ENCODE measurements at regions not wholly inside any gene's neighbourhood (a gene's known extent, or its start where the extent isn't known, plus 50 kb on each side); places are given as distances from the start of the nearest gene placed in this dataset.

DNA sequence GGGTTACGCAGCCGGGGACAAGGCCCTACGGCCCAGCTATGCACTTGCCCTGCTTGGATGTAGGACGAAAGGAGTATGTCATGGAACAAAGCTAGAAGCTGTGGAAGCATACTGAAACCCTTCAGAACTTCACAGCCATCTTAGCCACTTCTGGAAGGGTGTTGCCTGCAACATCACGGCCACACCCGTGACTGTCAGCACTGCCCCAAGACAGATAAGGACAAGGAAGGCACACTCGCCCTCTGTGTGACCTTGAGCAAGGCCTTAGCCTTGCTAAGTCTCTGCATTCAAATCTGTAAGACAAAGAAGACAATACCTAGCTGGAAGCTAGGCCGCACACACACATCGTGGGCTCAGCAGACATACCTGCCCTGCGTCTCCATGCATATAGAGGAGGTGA lies 352.5 kb upstream of the MGMT start:
- Histone ChIP-seq H3K4me1 (ENCODE audit: control insufficient read depth in 4 of 4, insufficient read depth in 4 of 4, low read length in 3 of 4) (no peaks in the 10 kb centered on the region), H3K9me3 (ENCODE audit: control insufficient read depth in 4 of 4, low read length in 3 of 4) (no peaks in the 10 kb centered on the region), H3K9ac (ENCODE audit: low read depth in 1 of 2, low read length in 2 of 2) (no peak overlapping the region), H3K36me3 (ENCODE audit: control insufficient read depth in 4 of 4, insufficient read depth in 3 of 4, low read depth in 1 of 4, low read length in 3 of 4) (no peaks in the 10 kb centered on the region), H3K27me3 (ENCODE audit: control insufficient read depth in 4 of 4, insufficient read depth in 4 of 4, low read length in 3 of 4) (no peaks in the 10 kb centered on the region), H3K4me3 (ENCODE audit: low read depth in 1 of 3, low read length in 3 of 3) (no peak overlapping the region), H3K27ac (ENCODE audit: low read depth in 1 of 2, low read length in 2 of 2) (no peak overlapping the region)
- no peak for TF ChIP-seq RAD21 (IDR thresholded peaks at IDR 0.05)
- no peak for TF ChIP-seq FOXA1 (IDR thresholded peaks at IDR 0.05)
- no peak for TF ChIP-seq NR2F2 (IDR thresholded peaks at IDR 0.05)
- 80% methylated on average over 10 of the region's 10 CpGs for WGBS
- peak; percentile 44 for DNase-seq (ENCODE audit: low spot score)

DNA sequence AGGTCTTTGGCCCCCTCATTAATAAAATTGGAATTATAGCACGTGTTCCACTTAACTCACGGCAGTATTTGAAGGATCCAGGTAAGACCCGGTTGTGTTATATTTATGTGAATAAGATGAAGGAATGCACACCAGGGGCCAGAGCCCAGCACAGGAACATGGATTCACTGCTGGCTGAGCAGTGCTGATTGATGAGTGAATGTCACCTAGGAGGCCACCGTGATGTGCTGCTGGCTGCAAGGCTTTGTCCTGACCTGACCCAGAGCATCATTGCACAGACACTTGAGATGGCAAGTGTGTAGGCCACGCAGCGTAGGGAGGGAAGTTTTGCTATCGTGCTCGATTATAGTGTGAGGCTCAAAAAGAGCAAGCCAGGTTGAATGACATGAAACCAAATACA lies 350.7 kb upstream of the MGMT start:
- Histone ChIP-seq H3K4me3 (ENCODE audit: low read depth in 1 of 3, low read length in 3 of 3) (no peak overlapping the region), H3K27me3 (ENCODE audit: control insufficient read depth in 4 of 4, insufficient read depth in 4 of 4, low read length in 3 of 4) (no peaks in the 10 kb centered on the region), H3K36me3 (ENCODE audit: control insufficient read depth in 4 of 4, insufficient read depth in 3 of 4, low read depth in 1 of 4, low read length in 3 of 4) (no peaks in the 10 kb centered on the region), H3K9ac (ENCODE audit: low read depth in 1 of 2, low read length in 2 of 2) (no peak overlapping the region), H3K27ac (ENCODE audit: low read depth in 1 of 2, low read length in 2 of 2) (no peak overlapping the region), H3K4me1 (ENCODE audit: control insufficient read depth in 4 of 4, insufficient read depth in 4 of 4, low read length in 3 of 4) (no peaks in the 10 kb centered on the region), H3K9me3 (ENCODE audit: control insufficient read depth in 4 of 4, low read length in 3 of 4) (no peaks in the 10 kb centered on the region)
- TF ChIP-seq FOXA2 (IDR thresholded peaks at IDR 0.05) (no peak), SP1 (IDR thresholded peaks at IDR 0.05) (no peak), NR2F2 (IDR thresholded peaks at IDR 0.05) (no peak), YY1 (IDR thresholded peaks at IDR 0.05) (no peak), JUND (IDR thresholded peaks at IDR 0.05) (no peak), RAD21 (IDR thresholded peaks at IDR 0.05) (no peak)
- TF ChIP-seq, protein P1, sequence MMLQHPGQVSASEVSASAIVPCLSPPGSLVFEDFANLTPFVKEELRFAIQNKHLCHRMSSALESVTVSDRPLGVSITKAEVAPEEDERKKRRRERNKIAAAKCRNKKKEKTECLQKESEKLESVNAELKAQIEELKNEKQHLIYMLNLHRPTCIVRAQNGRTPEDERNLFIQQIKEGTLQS (IDR thresholded peaks at IDR 0.05), result no peak
- TF ChIP-seq, protein P2, sequence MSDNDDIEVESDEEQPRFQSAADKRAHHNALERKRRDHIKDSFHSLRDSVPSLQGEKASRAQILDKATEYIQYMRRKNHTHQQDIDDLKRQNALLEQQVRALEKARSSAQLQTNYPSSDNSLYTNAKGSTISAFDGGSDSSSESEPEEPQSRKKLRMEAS (IDR thresholded peaks at IDR 0.05), result no peak
- TF ChIP-seq, protein P3, sequence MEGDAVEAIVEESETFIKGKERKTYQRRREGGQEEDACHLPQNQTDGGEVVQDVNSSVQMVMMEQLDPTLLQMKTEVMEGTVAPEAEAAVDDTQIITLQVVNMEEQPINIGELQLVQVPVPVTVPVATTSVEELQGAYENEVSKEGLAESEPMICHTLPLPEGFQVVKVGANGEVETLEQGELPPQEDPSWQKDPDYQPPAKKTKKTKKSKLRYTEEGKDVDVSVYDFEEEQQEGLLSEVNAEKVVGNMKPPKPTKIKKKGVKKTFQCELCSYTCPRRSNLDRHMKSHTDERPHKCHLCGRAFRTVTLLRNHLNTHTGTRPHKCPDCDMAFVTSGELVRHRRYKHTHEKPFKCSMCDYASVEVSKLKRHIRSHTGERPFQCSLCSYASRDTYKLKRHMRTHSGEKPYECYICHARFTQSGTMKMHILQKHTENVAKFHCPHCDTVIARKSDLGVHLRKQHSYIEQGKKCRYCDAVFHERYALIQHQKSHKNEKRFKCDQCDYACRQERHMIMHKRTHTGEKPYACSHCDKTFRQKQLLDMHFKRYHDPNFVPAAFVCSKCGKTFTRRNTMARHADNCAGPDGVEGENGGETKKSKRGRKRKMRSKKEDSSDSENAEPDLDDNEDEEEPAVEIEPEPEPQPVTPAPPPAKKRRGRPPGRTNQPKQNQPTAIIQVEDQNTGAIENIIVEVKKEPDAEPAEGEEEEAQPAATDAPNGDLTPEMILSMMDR (IDR thresholded peaks at IDR 0.05; ENCODE audit: low read depth, low read length, missing input control), result no peak
- no peak for DNase-seq (ENCODE audit: low spot score)
- WGBS, result 87% methylated on average over 8 of the region's 8 CpGs

DNA sequence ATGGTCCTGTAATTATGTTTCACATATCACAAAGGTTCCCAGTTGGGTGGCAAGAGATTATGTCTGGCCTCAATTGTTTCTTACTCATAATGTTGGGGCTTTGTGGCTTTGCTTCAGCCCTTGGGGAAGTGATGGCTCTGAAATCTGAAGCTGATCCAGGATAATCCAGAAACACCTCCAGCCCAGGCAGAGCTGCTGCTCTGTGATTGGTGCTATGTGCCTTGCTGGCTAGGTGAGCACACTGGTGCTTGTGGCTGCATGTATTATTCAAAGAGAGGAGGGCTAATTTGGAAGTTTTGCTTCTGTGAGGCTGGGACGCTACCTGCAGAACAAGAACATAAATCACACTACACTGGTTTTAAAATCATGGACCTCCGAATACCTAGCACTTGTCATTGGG lies 346.6 kb upstream of the MGMT start:
- H3K36me3 ChIP-seq (ENCODE audit: control insufficient read depth in 4 of 4, insufficient read depth in 3 of 4, low read depth in 1 of 4, low read length in 3 of 4), result no peaks in the 10 kb centered on the region
- H3K4me1 ChIP-seq (ENCODE audit: control insufficient read depth in 4 of 4, insufficient read depth in 4 of 4, low read length in 3 of 4), result peaks cover 0 to 2% (median 1%) of the 10 kb centered on the region in 4 donors
- H3K27me3 ChIP-seq (ENCODE audit: control insufficient read depth in 4 of 4, insufficient read depth in 4 of 4, low read length in 3 of 4), result no peaks in the 10 kb centered on the region
- DNase-seq (ENCODE audit: low spot score), result no peak
- H3K27ac ChIP-seq (ENCODE audit: low read depth in 1 of 2, low read length in 2 of 2), result no peak overlapping the region
- WGBS, result 47% methylated on average over 2 of the region's 2 CpGs
- no peaks in the 10 kb centered on the region for H3K9me3 ChIP-seq (ENCODE audit: control insufficient read depth in 4 of 4, low read length in 3 of 4)
- no peak overlapping the region for H3K4me3 ChIP-seq (ENCODE audit: low read depth in 1 of 3, low read length in 3 of 3)
- TF ChIP-seq YY1 (IDR thresholded peaks at IDR 0.05) (no peak), NR2F2 (IDR thresholded peaks at IDR 0.05) (no peak), RAD21 (IDR thresholded peaks at IDR 0.05) (no peak), TAF1 (conservative IDR thresholded peaks at IDR 0.05) (no peak), EGR1 (IDR thresholded peaks at IDR 0.05; ENCODE audit: low read depth in 2 of 2) (no peak)
- TF ChIP-seq, protein P4, sequence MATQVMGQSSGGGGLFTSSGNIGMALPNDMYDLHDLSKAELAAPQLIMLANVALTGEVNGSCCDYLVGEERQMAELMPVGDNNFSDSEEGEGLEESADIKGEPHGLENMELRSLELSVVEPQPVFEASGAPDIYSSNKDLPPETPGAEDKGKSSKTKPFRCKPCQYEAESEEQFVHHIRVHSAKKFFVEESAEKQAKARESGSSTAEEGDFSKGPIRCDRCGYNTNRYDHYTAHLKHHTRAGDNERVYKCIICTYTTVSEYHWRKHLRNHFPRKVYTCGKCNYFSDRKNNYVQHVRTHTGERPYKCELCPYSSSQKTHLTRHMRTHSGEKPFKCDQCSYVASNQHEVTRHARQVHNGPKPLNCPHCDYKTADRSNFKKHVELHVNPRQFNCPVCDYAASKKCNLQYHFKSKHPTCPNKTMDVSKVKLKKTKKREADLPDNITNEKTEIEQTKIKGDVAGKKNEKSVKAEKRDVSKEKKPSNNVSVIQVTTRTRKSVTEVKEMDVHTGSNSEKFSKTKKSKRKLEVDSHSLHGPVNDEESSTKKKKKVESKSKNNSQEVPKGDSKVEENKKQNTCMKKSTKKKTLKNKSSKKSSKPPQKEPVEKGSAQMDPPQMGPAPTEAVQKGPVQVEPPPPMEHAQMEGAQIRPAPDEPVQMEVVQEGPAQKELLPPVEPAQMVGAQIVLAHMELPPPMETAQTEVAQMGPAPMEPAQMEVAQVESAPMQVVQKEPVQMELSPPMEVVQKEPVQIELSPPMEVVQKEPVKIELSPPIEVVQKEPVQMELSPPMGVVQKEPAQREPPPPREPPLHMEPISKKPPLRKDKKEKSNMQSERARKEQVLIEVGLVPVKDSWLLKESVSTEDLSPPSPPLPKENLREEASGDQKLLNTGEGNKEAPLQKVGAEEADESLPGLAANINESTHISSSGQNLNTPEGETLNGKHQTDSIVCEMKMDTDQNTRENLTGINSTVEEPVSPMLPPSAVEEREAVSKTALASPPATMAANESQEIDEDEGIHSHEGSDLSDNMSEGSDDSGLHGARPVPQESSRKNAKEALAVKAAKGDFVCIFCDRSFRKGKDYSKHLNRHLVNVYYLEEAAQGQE (IDR thresholded peaks at IDR 0.05), result no peak
- TF ChIP-seq, protein P2 (IDR thresholded peaks at IDR 0.05), result no peak
- TF ChIP-seq, protein P3 (IDR thresholded peaks at IDR 0.05; ENCODE audit: low read depth, low read length, missing input control), result no peak
- no peak overlapping the region for H3K9ac ChIP-seq (ENCODE audit: low read depth in 1 of 2, low read length in 2 of 2)

All from liver (tissue), 8 donors.